HEK293T (cell line): ENCODE measurements at regions not wholly inside any gene's neighbourhood (a gene's known extent, or its start where the extent isn't known, plus 50 kb on each side); places are given as distances from the start of the nearest gene placed in this dataset.

Experiments used
- CTCF ChIA-PET: fragments of 350-600 bp; formaldehyde crosslinking; extraction: SDS; loops from one replicate; lab custom pipeline; 2021; ENCODE audit warnings: antibody characterized with exemption, inconsistent platforms; lab: Yijun Ruan, JAX
- POLR2A ChIA-PET: fragments of 350-600 bp; formaldehyde crosslinking; extraction: SDS; loops from one replicate; lab custom pipeline; 2020; ENCODE audit warnings: antibody characterized with exemption, inconsistent platforms; lab: Yijun Ruan, JAX
- DNase-seq: peaks from one replicate; pipeline ENCODE4 v3.0.0; 2012; ENCODE audit warnings: mixed read lengths; ENCODE audit errors: extremely low spot score
- ARNT ChIP-seq: fragments of 450-650 bp; IDR thresholded peaks from 2 replicates; pipeline ENCODE4 v1.6.1; 2017; ENCODE audit warnings: mild to moderate bottlenecking
- BHLHE40 ChIP-seq: fragments of 450-650 bp; IDR thresholded peaks from 2 replicates; pipeline ENCODE4 v1.6.1; 2016; ENCODE audit warnings: mild to moderate bottlenecking, moderate library complexity, borderline replicate concordance
- CTBP1 ChIP-seq: fragments of 450-650 bp; IDR thresholded peaks from 2 replicates; pipeline ENCODE4 v1.6.1; 2016; ENCODE audit warnings: borderline replicate concordance
- ELF4 ChIP-seq: fragments of 450-650 bp; IDR thresholded peaks from 2 replicates; pipeline ENCODE4 v1.6.1; 2017; ENCODE audit warnings: antibody characterized with exemption
- FOXA1 ChIP-seq: fragments of 450-650 bp; IDR thresholded peaks from 2 replicates; pipeline ENCODE4 v1.6.1; 2016; ENCODE audit warnings: mild to moderate bottlenecking
- FOXK2 ChIP-seq: fragments of 450-650 bp; IDR thresholded peaks from 2 replicates; pipeline ENCODE4 v1.6.1; 2016; ENCODE audit warnings: mild to moderate bottlenecking
- FOXM1 ChIP-seq: fragments of 450-650 bp; IDR thresholded peaks from 2 replicates; pipeline ENCODE4 v1.6.1; 2017; ENCODE audit warnings: mild to moderate bottlenecking, borderline replicate concordance
- HDGF ChIP-seq: fragments of 450-650 bp; IDR thresholded peaks from 2 replicates; pipeline ENCODE4 v1.6.1; 2017; ENCODE audit warnings: antibody characterized with exemption, borderline replicate concordance
- L3MBTL2 ChIP-seq: fragments of 450-650 bp; conservative IDR thresholded peaks from 2 replicates; pipeline ENCODE4 v1.6.1; 2016; ENCODE audit warnings: mild to moderate bottlenecking
- LEF1 ChIP-seq: fragments of 450-650 bp; IDR thresholded peaks from 2 replicates; pipeline ENCODE4 v1.6.1; 2017; ENCODE audit warnings: mild to moderate bottlenecking, borderline replicate concordance
- NFRKB ChIP-seq: fragments of 450-650 bp; IDR thresholded peaks from 2 replicates; pipeline ENCODE4 v1.6.1; 2016; ENCODE audit warnings: mild to moderate bottlenecking, moderate library complexity
- PKNOX1 ChIP-seq: fragments of 450-650 bp; IDR thresholded peaks from 2 replicates; pipeline ENCODE4 v1.6.1; 2016
- SP1 ChIP-seq: fragments of 450-650 bp; IDR thresholded peaks from 2 replicates; pipeline ENCODE4 v1.6.1; 2017
- SUZ12 ChIP-seq: fragments of 450-650 bp; IDR thresholded peaks from 2 replicates; pipeline ENCODE4 v1.6.1; 2016; ENCODE audit warnings: mild to moderate bottlenecking
- TARDBP ChIP-seq: fragments of 450-650 bp; IDR thresholded peaks from 2 replicates; pipeline ENCODE4 v1.6.1; 2016
- ZNF384 ChIP-seq: fragments of 450-650 bp; IDR thresholded peaks from 2 replicates; pipeline ENCODE4 v1.6.1; 2016

GRCh38 chr12:113642216-113642615 is 170.5 kb upstream of the LHX5 start:
- POLR2A ChIA-PET = no interaction called here
- no peak for TF ChIP-seq L3MBTL2
- TF ChIP-seq PKNOX1 = no peak
- no peak for TF ChIP-seq HDGF
- no peak for TF ChIP-seq TARDBP
- CTCF ChIA-PET = no interaction called here
- no peak for DNase-seq

DNA sequence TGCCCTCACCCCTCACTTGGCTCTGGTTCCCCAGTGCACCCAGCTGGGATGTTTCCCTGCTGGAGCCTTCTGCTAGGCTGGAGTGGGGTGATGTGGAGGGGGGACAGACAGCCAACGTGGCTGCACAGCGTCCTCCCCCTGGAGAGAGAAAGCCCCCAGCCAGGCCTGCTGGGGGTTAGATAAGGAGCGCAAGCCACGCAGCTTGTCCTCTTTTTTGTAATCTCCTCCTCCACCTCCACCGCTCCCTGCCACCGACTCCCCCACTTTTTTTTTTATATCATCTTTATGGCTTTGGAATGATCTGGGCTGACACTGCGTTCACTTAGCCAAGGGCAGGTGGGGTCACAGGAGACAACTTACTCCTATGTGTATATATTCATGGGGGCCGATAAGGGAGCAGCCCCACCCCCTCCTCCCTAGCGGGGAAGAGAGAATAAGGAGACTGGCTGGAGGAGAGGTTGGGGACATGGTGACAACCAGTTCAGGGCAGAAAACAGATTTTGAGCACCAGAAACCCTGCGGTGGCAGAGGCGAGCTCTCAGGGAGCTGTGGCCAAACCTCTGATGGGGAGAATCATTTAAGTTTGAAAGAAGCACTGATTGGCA is 169.9 kb upstream of the LHX5 start:
- TF ChIP-seq BHLHE40 (no peak), ARNT (no peak), HDGF (no peak), CTBP1 (no peak), L3MBTL2 (no peak), LEF1 (no peak), NFRKB (no peak), FOXK2 (no peak), FOXM1 (no peak), ZNF384 (no peak), SP1 (no peak)
- no peak for DNase-seq
- CTCF ChIA-PET = no interaction called here
- POLR2A ChIA-PET = no interaction called here

- no peak for DNase-seq
- no peak for TF ChIP-seq TARDBP
- TF ChIP-seq FOXM1 = no peak
- TF ChIP-seq SP1 = no peak
- no peak for TF ChIP-seq ZNF384
- no peak for TF ChIP-seq L3MBTL2
- no peak for TF ChIP-seq SUZ12
- TF ChIP-seq CTBP1 = no peak
- POLR2A ChIA-PET = no interaction called here
- CTCF ChIA-PET = no interaction called here
Measured at GRCh38 chr12:113640837-113641236, 169.2 kb upstream of the LHX5 start.

- CTCF ChIA-PET = no interaction called here
- no peak for DNase-seq
- no peak for TF ChIP-seq PKNOX1
- POLR2A ChIA-PET = no interaction called here
Measured at GRCh38 chr12:113639474-113639873, 167.8 kb upstream of the LHX5 start.

GRCh38 chr12:113638460-113638775 is 166.7 kb upstream of the LHX5 start:
- ChIA-PET POLR2A (no interaction called here), CTCF (interaction anchor here (0.7 kb wide), 1 partner anchor 123 kb away, joined by 3 read pairs; no protein-coding TSS in a partner anchor)
- TF ChIP-seq ARNT (no peak), SP1 (no peak), ELF4 (no peak), SUZ12 (no peak), L3MBTL2 (no peak), LEF1 (no peak), FOXA1 (no peak), FOXM1 (no peak), TARDBP (no peak), NFRKB (no peak)
- no peak for DNase-seq

GRCh38 chr12:113634982-113635381 is 163.3 kb upstream of the LHX5 start:
- TF ChIP-seq FOXK2 (no peak), FOXM1 (no peak), L3MBTL2 (no peak), BHLHE40 (no peak), FOXA1 (no peak), CTBP1 (no peak), ELF4 (no peak), TARDBP (no peak), NFRKB (no peak), ARNT (no peak), LEF1 (no peak), SUZ12 (no peak)
- ChIA-PET POLR2A (no interaction called here), CTCF (no interaction called here)
- no peak for DNase-seq

- POLR2A ChIA-PET = no interaction called here
- CTCF ChIA-PET = no interaction called here
- no peak for DNase-seq
- TF ChIP-seq PKNOX1 = no peak
- TF ChIP-seq BHLHE40 = no peak
- TF ChIP-seq HDGF = no peak
- TF ChIP-seq ARNT = no peak
- TF ChIP-seq SP1 = no peak
- no peak for TF ChIP-seq FOXK2
- no peak for TF ChIP-seq ELF4
- no peak for TF ChIP-seq L3MBTL2
- TF ChIP-seq ZNF384 = no peak
- no peak for TF ChIP-seq FOXM1
- no peak for TF ChIP-seq CTBP1
- TF ChIP-seq SUZ12 = no peak
- TF ChIP-seq FOXA1 = no peak
- TF ChIP-seq TARDBP = no peak
- TF ChIP-seq LEF1 = no peak
- no peak for TF ChIP-seq NFRKB
Measured at GRCh38 chr12:113634474-113634873, 162.8 kb upstream of the LHX5 start.
